HG03066 (cell line): ENCODE measurements at regions not wholly inside any gene's neighbourhood (a gene's known extent, or its start where the extent isn't known, plus 50 kb on each side); places are given as distances from the start of the nearest gene placed in this dataset.

ENCODE experiments used
- ATAC-seq: cut with Tn5 transposase; IDR thresholded peaks from one replicate; pipeline ENCODE4 v1.9.1; 2021; ENCODE audit warnings: low read depth; ENCODE audit not compliant: unreplicated experiment

DNA sequence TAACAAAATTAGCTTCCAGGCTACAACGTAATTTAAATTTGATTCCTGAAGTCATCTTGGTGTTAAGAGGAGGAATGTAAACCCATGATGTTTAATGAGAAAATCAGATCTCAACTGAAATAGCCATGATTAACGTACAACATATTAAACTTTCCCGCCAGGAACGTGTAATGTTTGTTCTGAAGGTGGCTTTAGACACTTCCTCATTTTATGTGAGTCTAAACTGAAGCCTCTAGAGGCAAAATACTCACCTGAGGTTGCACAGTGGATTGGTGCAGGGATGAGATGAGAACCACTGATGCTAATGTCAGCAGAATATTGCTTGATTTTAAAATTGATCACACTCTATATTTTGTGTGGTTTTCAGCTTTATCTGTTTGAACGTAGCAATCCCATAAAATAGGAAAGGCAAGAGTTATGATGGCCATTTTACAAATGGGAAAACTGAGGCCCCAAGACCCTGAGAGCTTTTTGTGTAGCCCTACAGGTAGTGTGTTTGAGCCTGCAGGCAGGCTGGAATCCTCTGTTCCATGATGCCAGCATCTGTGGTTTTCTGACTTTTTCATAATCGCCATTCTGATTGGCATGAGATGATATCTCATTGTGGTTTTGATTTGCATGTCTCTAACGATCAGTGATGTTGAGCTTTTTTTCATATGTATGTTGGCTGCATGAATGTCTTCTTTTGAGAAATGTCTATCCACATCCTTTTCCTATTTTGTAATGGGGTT, 243.7 kb upstream of the BMPER start:
- ATAC-seq: no peak

DNA sequence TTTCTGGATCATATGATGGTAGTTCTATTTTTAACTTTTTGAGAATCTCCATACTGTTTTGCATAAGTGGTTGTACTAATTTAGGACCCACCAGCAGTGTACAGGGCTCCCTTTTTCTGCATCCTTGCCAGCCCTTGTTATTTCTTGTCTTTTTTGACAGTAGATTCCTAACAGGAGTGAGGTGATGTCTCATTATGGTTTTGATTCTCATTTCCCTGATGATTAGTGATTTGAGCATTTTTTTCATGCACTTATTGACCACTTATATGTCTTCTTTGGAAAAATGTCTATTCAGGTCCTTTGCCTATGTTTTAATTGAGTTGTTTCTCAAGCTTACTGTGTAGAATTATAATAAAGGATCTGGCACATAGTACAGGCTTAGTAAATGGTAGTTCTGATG, 238.8 kb upstream of the BMPER start:
- ATAC-seq: no peak

DNA sequence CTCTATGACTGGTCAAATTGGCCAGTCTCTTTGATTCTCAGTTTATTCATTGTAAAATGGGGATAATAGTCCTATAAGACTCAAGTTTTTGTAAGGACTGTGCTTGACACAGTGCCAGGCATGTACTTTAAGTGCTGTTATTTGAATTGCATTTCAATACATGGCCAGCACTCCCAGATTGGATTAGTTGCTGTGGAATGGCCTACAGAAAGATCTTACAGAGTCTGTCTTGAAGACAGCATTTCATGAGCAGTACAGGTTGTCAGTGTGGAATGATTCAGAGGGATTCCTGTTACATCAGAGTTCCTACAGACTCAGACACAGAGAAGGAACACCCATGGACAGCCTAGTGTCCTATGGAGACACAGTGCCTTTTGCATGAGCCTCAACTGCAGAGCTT, 238.1 kb upstream of the BMPER start:
- no peak for ATAC-seq

DNA sequence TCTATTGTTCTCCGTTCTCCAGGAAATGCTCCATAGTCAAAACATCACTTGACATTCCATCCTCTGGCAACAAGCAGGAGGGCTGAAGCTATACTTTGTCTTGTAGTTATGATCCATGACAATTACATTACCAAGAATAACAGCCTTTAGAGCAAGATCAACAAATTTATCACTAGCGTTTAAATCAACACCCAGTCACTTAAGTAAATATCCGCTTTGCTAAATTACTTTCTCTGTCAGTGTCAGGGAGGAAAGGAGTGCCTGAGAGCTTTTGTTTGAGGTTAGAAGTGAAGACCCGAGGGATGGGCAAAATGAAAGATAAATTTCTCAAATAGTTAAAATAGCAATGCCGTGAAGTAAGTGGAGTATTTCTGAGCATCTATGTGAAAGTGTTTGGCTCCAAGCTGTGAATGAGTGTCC, 236.1 kb upstream of the BMPER start:
- ATAC-seq: no peak

DNA sequence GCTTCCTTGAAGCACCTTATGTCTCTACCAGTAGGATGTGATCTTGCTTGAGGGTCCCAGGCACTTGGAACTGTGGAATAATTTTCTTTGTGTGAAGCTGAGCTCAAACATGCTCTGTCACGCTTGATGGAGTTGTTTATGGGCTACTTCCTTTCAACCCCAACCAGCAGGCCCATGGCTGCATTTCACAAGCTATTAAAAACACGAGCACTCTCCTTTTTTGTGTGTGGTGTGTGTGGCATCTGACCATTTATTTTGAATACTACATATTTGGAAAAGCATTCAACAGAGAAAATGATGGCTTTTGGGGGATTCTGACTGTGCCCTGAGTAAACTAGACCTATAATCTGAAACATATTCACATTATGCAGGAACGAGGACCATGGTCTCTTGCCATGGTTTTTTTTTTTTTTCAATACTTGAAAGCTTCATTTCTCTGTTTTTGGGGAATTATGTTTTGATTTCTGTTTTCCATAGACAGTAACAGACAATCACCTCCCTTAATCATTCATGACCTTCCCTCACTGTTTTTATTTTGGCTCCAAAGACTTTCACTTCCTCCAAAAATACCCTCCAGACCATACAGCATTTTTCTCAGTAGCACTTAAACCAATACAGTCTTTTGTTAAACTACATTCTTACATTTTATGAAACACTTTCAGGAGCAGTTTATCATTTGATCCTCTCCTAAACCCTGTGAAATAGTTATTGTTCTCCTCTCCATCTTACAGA, 233.6 kb upstream of the BMPER start:
- peak; percentile 47 for ATAC-seq

DNA sequence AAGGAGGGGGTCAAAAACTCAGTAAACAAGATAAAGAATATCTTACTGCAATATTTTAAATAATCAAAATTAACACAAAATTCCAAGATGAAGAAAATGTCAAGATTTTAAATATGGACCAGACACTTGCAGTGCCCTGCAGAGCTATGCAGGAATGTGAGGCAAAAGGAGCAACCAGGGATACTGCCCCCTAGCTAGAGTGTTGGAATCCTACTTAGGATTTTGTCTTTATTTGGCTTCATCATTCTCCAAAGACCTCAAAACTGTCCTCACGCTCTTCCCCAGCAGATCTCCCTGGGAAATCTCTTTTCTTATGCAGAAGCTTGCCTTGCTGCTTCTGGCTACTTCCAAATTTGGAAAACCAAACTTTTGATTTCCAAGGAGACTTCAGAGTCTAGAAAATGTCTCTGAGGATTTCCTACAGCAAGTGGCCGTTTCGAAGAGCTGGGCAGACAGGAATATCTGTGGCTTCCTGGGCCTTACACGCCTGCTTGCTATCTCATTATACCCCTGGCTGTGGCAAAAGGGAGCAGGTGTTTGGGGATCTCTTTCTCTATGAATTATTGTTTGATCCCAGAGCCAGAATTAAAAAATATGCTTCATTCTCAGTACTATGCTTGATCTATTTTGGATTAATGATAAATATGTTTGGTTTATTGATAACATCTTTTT, 232.2 kb upstream of the BMPER start:
- ATAC-seq: no peak

DNA sequence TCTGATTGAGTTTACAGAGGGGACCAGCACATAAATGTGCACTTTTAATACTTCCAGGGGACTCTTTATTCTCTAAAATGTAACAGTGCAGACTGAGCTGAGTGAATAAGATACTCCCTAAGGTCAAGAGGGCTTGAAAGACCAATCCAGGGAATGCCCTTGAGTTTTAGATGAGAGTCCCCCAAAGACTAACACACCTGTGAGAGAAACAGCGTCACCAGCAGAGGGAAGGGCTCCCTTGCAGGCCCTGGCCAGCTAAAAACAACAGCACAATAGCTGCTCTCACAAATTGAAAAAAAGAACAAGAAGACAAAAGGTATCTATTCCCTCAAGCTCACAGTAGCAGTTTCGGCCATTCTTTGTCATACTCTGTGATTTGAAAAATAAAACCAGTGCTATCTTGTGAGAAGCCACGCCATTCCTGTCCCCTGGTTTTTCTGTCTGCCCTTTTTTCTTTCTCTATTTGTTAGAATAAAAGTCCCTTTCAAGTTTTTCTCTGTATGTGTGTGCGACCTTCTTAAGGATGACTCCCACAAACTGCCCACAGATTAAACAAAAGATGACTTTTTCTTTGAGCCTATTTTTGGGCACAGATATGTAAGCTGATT, 230.4 kb upstream of the BMPER start:
- no peak for ATAC-seq

DNA sequence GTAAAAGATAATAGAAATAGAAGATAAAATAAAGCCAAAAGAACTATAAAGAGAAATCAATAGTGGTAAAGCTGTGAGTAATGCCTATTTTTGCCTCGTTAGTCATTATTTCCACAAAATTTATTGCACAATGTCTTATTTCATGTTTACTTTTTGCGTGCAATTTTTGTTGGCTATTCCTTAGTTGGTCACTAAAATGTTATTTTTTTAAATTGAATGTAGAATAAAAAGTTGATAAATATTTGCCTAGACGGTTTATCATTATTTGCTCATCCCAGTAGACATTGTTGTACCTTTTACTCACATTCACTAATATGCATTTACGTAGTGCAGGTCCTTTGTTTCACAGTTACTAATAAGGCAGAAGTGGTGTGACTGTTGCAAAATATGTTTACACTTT, 227.8 kb upstream of the BMPER start:
- ATAC-seq: no peak

DNA sequence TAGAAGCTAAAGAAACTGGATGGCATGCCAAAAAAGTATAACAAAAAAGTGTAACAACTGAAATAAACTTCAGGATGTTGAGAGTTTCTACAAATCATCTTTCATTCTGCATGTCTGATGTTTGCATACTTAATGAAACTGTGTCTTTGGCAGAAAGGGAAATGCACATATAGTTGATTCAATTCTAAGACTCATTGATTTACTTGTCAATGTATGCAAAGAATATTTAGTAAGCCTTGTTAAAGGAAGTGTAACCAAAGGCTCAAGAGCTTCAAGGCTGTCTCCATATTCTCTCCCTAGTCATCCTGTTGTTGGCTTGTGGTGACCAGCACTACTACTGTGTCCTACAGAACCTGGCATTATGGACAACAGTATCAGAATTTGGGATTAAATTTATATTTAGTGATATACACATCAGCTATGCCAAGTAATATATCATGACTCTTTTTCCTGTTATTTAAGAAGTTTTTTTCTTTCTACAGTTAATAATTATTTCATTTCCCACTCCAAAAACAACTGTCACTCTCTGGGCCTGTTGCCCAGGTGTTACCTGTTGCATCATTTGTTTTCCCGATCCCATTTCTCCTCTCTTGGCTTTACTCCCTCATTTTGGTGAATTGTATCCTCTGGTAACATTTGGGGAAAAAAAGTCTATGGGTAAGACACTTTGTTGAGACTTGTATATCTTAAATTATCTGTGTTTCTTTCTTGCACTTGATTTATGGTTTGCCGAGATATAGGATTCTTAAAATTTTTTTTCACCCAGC, 226.6 kb upstream of the BMPER start:
- ATAC-seq: no peak

DNA sequence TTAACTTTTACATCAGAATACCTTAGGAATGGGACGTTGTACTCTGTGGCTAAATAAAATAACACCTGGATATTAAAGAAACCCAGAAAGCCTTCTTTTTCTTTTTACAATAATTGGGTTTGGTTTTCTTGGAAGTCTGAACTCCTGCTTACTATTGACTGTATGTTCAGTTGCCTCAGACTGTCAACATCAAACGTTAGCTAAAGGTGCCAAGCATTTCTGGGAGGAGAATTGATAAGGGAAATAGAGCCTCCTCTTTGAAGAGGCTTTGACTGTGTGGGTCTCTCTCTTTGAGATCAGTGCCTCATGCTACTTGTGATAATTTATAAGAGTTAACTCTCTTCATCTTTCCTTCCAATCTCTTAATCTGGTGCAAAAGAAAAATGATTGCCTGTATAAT, 224.7 kb upstream of the BMPER start:
- no peak for ATAC-seq

DNA sequence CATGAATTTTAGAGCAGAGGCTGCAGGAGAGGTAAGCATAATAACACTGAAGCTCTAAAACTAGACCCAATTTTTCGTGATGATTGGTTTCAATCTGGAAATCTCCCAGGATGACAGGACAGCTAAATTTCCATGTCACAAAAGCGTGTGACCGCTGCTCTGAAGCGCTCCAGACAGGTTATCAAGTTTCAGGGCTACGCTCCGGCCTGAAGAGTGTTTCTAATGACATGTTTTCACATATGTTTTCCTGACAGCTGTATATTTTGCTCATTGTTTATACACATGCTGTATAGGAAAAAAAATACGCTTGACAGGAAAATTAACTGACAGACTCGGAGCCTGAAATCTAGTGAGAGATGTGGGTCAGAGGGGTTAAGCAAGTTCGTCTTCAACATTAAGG, 219.8 kb upstream of the BMPER start:
- ATAC-seq: no peak

DNA sequence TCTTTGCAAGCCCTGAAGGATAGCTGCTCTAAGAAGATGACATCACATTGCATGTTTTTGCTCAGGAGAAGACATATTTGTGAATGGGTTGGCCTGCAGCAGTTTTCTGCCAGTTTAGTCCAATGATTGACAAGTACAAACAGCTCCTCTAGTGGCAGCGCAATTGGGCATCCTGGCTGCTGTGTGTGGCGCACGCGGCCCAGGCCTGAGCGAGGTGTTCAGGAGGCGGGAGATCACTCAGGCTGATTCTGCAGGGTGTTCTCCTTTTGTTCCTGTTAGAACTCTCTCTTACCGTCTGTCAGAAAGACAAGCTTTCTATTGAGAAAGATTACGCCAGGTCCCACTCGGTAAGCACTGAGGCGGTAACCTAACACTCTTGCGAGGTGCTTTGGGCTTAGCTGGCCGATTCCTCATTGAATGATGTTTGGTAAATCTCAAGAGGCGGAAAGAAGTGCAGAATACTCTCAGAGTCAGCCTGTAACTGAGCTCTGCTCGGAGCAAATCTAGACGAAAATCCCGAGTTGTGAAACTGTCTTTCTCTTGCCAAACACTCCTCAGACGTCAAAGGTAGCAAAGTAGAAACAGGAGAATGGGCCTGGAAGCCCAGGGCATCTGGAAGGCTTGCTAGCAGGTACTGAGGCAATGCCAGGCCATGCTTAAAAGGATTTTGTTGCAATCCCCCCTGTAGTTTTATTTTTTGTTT, 219.2 kb upstream of the BMPER start:
- no peak for ATAC-seq

DNA sequence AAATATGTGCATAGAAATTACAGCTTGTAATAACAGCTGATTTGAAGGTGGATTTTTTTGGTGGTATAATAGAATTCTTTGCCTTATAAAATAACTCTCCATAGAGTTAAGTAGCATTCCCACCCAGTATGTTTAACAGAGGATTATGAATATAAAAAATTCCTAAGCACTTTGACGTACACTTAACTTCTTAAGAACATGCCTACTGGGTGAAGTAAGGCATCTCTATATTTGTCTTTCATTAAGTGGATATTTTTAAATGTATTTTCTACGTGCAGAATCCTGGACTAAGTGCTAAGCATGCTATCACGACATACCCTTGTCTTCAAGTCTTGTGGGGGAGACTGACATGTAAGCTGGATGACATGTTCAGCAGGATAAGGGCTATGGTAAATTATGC, 217.7 kb upstream of the BMPER start:
- ATAC-seq: no peak

DNA sequence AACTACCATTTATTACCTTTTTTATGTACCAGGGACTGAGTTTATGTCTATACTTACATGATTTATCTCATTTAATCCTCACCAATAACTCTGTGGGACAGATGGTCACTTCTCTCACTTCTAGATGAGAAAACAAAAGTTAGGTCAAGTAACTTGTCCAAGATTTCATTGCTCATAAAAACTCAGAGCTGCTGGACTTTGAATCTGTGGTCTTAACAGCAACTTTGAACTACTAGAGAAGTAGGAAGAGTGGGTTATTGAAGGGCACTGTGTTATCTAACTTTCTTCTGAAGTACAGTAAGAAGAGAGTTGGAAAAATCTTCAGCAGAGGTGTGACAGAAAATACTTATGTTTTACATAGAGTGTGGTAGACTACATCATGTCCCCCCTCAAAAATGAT, 214.2 kb upstream of the BMPER start:
- ATAC-seq: no peak

DNA sequence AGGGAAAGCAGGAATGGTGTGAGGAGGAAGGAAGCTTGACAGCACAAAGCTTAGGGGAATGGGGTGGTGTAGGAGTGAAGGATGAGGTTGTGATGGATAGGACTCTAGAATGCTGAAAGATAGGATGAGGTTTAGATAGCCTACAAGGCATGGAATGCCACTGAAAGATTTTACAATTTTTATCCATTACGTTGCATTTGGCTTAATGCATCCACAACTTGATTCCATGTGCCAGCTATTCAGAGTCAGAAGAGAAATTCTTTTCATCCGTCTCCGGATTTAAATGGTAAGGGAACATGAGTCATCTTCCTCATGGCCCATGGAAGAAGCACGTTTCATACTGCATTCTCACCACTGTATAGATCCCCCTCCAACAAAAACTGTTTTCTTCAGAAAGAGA, 212.4 kb upstream of the BMPER start:
- no peak for ATAC-seq

DNA sequence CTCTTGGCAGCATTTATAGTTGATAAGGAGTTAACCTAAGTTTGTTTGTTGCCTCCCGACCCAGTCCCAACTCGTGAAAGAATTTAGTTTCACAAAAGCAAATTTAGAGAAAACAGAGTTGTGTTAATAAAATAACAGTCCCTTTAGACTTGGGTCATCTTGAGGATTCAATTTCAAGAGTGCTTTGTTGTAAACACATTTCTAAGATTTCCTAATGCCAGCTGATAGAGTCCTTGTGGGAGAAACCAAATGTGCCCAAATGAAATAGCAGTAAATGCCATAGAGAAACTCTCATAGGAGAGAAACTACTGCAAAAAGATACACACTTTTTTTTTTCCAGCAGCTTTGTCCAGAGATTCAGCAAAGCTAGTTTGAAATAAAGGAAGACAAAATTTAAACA, 211.3 kb upstream of the BMPER start:
- no peak for ATAC-seq

DNA sequence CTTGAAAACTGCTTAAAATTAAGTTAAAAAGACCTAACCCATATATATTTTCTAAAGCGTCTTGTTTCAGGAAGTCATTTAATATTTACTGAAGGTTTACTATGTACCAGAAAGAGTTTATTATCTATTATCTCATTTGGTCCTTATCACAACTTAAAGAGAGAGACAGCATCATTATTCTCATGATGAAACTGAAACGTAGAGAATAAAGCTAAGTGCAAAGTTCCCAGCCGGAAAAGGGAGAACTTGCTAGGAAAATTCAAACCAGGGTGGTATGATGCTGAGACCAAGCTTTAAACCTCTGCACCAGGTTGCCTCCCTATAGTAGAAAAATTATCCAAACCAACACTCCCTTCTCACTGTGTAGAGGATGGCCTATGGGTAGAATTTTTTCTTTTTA, 207.7 kb upstream of the BMPER start:
- ATAC-seq: no peak

DNA sequence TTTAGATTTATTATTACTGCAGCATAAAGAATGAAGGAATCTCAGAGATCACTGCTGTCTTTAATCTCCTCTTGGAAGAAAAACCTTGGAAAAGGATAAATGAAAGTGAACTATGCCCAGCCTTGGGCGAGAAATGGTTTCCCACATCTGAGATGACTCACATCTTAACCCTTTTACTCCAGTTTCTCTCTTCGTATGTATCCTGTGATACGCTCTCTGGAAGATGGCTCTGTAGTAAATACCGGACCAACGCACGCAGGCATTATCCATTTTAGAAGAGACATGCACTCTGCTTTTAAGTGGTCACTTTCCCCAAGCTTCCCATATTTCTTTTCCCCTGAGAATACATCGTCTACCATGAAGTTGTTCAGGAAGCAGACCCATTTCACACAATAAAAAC, 207.3 kb upstream of the BMPER start:
- ATAC-seq: no peak

DNA sequence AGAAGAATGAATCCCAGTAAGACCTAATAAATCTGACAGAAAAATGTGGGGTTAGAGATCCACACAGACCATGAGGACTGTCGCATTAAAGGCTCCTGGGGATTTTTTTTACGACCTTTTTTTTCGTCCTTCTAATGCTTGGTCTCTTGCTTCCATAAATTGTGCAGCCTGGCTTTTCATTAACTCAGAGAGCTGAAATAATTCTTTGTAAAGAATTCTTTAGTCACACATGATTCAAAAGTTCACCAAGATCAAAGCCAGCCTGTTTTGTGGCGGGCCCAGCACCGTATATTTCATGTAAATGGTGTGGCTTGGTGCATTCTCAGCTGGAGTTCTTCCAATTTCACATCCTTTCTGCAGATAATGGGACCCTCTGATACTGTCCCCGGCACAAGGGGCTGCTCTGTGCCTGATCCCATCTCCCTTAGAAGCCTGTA, 206.6 kb upstream of the BMPER start:
- ATAC-seq: no peak
